Fibroblast of upper back skin (primary cell): ENCODE measurements at regions not wholly inside any gene's neighbourhood (a gene's known extent, or its start where the extent isn't known, plus 50 kb on each side); places are given as distances from the start of the nearest gene placed in this dataset.
"Not testable (repeated sequence)": the region's sequence is repeated elsewhere in the genome, so short reads cannot be mapped to it uniquely, and the experiment has no call there.

Experiments
- DNase-seq: peaks from one replicate; pipeline ENCODE4 v3.0.0-alpha.2; 2013

GRCh38 chr7:84941936-84942335, 244.9 kb downstream of the SEMA3D start:
- no peak for DNase-seq

- DNase-seq, result no peak
Observed at GRCh38 chr7:84941291-84941690, 245.6 kb downstream of the SEMA3D start.

GRCh38 chr7:84939888-84940287, 247.0 kb downstream of the SEMA3D start:
- no peak for DNase-seq

- DNase-seq, result no peak
Observed at GRCh38 chr7:84939442-84939841, 247.4 kb downstream of the SEMA3D start.

- DNase-seq, result no peak
Observed at GRCh38 chr7:84924353-84924752, 262.5 kb downstream of the SEMA3D start.

GRCh38 chr7:84923348-84923747, 263.5 kb downstream of the SEMA3D start:
- DNase-seq, result no peak

- DNase-seq, result no peak
Observed at GRCh38 chr7:84921154-84921553, 265.7 kb downstream of the SEMA3D start.

- DNase-seq, result not testable (repeated sequence)
Observed at GRCh38 chr7:84916973-84917372, 269.9 kb downstream of the SEMA3D start.

- no peak for DNase-seq
Observed at GRCh38 chr7:84916161-84916560, 270.7 kb downstream of the SEMA3D start.

GRCh38 chr7:84914598-84914997, 272.3 kb downstream of the SEMA3D start:
- no peak for DNase-seq

GRCh38 chr7:84913731-84914130, 273.1 kb downstream of the SEMA3D start:
- peak; percentile 5 for DNase-seq

- DNase-seq, result no peak
Observed at GRCh38 chr7:84912993-84913635, 273.7 kb downstream of the SEMA3D start.

GRCh38 chr7:84912537-84912936, 274.3 kb downstream of the SEMA3D start:
- DNase-seq, result no peak

GRCh38 chr7:84912018-84912417, 274.8 kb downstream of the SEMA3D start:
- no peak for DNase-seq

GRCh38 chr7:84911077-84911476, 275.8 kb downstream of the SEMA3D start:
- no peak for DNase-seq

- peak; percentile 19 for DNase-seq
Observed at GRCh38 chr7:84910322-84910721, 276.5 kb downstream of the SEMA3D start.

GRCh38 chr7:84908196-84908793, 278.6 kb downstream of the SEMA3D start:
- no peak for DNase-seq

GRCh38 chr7:84906889-84907288, 280.0 kb downstream of the SEMA3D start:
- DNase-seq, result no peak

- DNase-seq, result no peak
Observed at GRCh38 chr7:84904561-84904960, 282.3 kb downstream of the SEMA3D start.

GRCh38 chr7:84901366-84901765, 285.5 kb downstream of the SEMA3D start:
- DNase-seq, result no peak

- no peak for DNase-seq
Observed at GRCh38 chr7:84900215-84900614, 286.6 kb downstream of the SEMA3D start.

GRCh38 chr7:84895563-84895962, 291.3 kb downstream of the SEMA3D start:
- no peak for DNase-seq

GRCh38 chr7:84883570-84883969, 303.3 kb downstream of the SEMA3D start:
- DNase-seq, result not testable (repeated sequence)

GRCh38 chr7:84880326-84880997, 306.4 kb downstream of the SEMA3D start:
- not testable (repeated sequence) for DNase-seq
